ENCODE measurements at regions not wholly inside any gene's neighbourhood (a gene's known extent, or its start where the extent isn't known, plus 50 kb on each side); places are given as distances from the start of the nearest gene placed in this dataset.

DNA sequence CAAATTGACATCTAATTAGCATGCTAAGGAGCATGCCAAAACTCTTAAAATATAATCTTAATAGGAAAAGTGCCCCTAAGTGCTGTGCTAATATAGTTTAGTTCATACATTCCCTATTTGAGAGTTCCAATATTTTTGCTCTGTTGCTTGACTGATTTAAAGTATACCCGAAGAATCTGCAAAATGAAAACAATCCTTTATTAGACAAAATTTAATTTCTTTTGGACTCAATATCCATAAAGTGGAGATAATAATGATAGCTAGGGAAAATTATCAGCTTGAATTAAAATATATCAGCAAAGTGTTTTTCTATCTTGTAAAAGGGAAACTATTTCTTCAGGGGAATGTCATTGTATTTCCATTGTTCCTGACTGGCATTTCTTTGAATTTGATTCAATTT, 196.0 kb upstream of the NPY2R start:
- TF ChIP-seq, protein P1, sequence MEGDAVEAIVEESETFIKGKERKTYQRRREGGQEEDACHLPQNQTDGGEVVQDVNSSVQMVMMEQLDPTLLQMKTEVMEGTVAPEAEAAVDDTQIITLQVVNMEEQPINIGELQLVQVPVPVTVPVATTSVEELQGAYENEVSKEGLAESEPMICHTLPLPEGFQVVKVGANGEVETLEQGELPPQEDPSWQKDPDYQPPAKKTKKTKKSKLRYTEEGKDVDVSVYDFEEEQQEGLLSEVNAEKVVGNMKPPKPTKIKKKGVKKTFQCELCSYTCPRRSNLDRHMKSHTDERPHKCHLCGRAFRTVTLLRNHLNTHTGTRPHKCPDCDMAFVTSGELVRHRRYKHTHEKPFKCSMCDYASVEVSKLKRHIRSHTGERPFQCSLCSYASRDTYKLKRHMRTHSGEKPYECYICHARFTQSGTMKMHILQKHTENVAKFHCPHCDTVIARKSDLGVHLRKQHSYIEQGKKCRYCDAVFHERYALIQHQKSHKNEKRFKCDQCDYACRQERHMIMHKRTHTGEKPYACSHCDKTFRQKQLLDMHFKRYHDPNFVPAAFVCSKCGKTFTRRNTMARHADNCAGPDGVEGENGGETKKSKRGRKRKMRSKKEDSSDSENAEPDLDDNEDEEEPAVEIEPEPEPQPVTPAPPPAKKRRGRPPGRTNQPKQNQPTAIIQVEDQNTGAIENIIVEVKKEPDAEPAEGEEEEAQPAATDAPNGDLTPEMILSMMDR (IDR thresholded peaks at IDR 0.05; ENCODE audit: low read length): no peak
- TF ChIP-seq EZH2 (IDR thresholded peaks at IDR 0.05; ENCODE audit: borderline replicate concordance, low read length): no peak
